GM18498 (cell line): ENCODE measurements at regions not wholly inside any gene's neighbourhood (a gene's known extent, or its start where the extent isn't known, plus 50 kb on each side); places are given as distances from the start of the nearest gene placed in this dataset.

Source experiments
- ATAC-seq: cut with Tn5 transposase; IDR thresholded peaks from one replicate; pipeline ENCODE4 v1.9.1; 2021; ENCODE audit warnings: mild to moderate bottlenecking, moderate library complexity; ENCODE audit not compliant: unreplicated experiment

DNA sequence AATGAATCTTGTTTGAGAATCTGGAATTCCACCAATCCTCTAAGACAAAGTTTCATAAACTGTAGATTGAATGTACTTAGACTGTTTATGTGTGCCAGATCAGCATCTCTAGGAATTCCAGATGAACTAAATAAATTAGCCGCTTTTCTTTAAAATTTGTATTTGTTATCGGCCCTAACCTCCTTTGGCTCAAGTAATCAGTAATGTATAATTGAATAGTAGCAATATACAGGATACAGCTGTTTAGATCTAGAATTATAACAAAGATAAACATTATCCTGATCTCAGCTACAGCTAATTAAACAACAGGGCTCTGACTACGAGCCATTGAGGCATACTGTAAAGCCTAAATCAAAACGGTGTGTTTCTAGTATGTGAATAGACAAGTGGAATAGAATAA lies 120.3 kb downstream of the CYB561 start:
- ATAC-seq = no peak

DNA sequence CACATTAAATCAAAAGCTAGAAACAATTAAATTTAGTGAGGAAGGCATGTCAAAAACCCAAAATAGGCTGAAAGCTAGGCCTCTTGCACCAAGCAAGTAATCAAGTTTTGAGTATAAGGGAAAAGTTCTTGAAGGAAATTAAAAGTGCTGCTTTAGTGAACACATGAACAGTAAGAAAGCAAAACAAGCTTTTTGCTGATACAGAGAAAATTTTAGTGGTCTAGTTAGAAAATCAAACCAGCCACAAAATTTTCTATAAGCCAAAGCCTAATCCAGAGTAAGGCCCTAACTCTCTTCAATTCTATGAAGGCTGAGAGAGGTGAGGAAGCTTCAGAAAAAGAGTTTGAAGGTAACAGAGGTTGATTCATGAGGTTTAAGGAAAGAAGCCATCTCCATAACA lies 116.2 kb downstream of the CYB561 start:
- ATAC-seq = no peak

DNA sequence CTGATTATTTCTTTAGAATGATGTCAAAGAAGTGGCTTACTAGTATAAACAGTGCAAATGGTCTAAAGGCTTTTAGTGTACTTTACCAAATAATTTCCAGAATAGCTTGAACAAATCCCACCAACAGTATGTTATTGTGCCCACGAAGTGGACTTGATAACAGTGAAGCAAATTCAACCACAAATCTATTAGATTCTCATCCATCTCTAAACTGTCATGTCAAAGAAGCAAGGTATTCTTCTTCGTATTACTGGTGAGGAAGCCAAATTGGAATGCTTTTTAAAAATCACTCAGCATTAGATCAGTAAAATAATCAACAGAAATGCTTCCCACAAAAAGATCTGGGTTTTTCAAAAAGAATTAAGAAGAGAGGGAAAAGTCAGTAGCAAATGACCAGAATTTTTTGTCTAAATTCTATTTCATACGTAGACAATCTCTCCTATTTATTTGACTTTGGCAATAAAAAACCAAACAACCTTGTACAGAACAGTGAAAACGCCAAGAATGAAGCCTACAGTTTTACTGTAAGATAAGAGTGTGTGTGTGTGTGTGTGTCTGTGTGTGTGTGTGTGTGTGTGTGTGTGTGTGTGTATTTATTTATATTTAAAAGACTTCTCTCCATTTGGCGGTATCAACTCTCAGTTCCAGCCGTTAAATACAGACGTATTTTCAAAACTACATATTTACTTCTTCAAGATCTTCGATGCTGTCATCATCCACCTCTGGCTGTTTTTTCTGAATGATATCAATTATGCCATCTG lies 114.6 kb downstream of the CYB561 start:
- ATAC-seq = no peak

DNA sequence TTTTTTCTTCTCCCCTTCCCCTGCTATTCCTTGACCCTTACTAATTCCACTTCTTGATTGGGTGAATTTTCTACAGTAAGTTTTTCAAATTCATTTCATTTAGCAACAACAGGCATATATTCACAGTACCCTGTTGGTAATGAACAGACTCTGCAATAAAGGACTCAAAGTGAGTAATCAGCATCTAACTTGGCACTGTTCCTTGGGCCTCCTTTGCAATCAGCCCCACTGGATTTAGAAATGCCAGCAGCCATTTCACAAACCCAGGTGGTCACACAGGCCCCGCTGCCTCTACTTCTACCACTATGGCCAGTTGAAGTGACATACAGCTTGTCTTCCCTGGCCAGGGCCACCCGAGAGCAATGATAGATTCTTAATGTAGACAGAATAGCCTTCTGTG lies 113.8 kb downstream of the CYB561 start:
- ATAC-seq = no peak

DNA sequence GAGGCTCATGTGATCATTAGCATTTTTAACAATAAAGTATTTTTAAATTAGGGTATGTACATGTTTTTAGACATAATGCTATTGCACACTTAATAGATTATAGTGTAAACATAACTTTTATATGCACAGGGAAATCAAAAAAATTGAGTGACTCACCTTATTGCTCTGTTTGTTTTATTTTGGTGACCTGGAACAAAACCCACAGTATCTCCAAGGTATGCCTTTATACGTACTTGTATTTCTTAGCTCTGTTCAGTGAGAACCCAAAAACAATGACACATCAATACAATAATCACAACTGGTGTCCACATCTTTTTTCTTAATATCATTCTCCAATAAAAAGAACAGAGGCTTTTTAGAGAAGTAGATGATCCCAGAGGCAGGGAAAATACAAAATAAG lies 112.2 kb downstream of the CYB561 start:
- ATAC-seq = no peak

DNA sequence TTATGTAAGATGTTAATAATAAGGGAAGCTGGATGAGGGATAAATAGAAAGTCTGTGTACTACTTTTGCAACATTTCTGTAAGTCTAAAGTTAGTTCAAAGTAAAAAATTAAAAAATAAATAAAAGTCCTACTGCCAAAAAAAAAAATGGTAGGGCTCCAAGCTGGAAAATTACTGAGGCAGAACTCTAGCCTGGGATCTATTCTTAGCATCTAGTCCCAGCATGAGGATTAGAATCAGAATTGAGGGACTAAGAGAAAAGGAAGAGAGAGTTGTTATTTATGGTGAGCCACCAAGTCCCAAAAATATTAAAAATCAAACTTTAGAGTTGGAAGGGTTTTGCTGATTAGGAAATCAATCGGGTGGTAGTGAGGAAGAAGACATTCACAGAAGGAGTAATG lies 110.3 kb downstream of the CYB561 start:
- no peak for ATAC-seq

DNA sequence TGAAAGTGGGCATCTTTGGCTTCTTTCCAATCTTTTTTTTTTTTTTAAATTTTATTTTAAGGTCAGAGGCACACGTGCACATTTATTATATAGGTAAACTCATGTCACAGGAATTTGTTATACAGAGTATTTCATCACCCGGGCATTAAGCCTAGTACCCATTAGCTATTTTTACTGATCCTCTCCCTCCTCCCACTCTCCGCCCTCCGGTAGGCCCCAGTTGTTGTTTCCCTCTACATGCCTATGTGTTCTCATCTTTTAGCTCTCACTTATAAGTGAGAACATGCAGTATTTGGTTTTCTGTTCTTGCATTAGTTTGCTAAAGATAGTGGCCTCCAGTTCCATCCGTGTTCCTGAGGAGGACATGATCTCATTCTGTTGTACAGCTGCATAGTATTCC lies 108.5 kb downstream of the CYB561 start:
- ATAC-seq = no peak

DNA sequence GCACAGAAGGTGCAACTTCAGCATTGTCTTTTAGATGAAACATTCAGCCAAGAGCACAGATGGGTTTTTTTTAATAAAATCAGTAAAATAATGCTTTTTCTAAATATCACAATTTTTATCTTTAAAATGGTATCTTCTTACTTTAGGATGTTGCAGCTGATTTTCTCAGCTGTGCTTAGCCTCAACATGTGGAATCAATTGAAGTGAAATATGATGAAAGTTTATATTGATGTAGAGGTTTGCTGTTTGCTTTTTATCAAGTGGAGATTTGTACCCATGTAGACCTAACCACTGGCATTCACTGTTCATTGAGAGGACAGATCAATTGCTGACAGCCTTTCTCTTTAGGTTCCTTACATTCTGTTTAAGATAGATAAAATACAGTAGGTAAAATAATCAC lies 107.8 kb downstream of the CYB561 start:
- no peak for ATAC-seq

DNA sequence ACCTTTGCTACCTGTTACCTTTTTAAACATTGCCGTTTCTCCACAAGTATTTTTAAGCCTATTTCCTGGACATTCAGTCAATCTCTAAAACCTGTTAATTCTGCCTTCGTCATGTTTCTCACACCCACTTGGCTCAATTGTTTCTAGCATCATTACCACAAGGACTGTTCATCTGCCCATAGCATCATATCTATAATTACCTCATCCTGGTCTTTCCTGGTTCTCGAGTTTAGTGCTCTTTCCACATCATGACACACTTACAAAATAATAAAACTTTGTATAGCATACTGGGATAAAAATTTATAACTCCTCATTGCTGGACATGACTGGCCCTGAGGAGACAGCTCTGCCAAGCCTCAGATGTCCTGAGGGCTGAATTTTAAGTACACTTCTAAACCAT lies 104.8 kb downstream of the CYB561 start:
- ATAC-seq = no peak

DNA sequence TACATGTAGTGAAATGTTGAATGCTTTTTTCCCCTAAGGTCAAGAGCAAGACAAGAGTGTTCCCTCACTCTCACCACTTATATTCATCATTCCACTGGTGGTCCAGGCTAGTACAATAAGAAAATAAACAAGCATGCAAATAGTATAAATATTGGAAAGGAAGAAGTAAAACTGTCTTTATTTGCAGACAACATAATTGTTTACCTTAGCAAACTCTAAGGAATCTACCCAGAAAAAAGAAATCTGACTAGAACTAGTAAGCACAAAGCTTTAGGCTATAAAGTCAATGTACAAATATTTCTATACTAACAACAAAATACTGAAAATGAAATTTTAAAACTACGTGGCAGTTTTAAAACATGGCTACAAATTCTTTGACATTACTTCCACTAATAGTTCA lies 101.7 kb downstream of the CYB561 start:
- ATAC-seq = no peak

DNA sequence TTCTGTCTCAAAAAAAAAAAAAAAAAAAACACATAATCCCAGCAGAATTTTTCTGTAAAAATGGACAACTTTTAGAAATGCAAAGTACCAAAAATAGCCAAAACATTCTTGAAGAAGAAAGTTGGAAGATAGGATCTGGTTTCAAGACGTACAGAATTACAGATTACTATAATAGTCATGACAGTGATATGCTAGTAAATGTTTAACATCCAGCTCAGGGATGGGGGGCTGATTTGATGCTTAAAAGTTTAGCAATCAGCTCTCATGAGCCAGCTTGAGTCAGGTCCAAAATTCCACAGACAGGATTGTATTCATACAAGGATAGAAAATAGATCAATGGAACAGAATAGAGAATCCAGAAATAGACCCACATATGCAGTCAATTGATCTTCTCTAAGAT lies 100.5 kb downstream of the CYB561 start:
- ATAC-seq = no peak

DNA sequence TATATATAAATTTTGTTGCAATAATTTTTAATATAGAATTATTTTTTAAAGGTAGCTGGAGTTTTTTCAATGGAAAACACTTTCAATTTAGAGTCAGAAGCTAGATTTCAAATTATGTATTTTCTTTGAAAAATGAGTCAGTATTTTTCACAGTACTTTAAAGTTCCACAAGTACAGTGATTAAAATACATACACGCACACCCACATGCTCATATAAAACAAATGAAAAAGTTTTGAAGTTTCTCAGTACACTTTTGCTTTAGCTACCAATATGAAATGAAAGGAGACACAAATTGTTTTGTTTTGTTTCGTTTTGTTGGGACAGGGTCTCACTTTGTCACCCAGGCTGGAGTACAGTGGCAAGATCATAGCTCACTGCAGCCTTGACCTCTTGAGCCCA lies 98.6 kb downstream of the CYB561 start:
- no peak for ATAC-seq

DNA sequence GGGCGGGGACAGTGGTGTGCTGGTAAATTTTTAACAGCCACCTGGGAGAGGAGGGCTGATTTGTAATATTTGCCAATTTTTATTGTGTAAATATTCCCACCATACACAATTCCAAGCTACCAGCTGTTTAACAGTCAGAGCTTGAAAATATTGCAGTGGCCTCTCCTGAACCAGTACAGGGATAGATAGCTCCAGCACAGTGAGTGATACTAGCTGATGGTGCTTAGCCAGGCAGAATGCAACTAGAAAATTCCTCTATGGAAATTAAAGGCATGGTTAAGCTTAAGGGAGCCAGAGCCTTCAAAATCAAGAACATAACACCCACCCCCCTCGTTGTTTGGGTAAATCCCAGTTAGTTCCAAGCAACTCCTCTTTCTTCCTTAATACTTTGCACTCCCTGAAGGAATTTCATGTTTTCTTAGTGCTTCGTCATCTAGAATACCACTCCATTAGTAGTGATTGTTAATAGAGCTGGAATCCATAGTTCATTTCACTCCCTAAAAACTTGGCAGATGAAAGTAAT lies 96.6 kb downstream of the CYB561 start:
- ATAC-seq = no peak

DNA sequence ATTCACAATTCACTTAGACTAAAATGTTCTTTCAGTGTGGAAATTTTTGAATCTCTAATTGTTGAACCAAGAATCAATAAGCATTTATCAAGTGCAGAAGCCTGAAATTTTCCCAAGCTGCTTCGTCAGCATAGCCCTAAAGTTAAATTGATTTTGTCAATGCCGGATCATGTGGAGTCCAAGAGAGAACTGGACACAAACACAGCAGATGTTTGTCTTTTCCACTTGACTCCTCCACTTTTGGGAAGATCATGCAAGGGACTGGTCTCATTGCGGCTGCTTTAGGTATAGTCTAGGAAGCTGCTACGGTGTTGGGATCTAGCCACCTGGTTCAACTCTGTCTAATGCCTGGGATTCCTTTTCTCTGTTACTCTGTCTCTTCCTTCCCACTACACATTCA lies 95.7 kb downstream of the CYB561 start:
- no peak for ATAC-seq

DNA sequence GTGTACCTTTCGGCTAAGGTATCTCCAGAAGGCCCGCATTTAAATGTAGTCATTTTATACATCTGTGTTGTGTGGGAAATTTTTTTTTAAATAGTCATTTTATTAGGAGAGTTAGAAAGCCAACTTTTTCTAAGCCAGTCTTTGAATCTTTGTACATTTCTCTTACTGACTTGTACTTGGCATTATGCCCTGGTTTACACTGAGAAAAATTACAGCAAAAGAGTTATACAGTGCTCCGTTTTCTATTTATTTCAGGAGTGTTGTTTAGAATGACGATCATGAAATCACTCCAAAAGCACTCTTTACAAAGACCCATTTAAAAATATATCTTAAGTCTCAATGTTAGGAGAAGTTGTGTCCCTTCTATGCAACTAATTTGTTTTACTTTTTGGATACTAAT lies 91.8 kb downstream of the CYB561 start:
- no peak for ATAC-seq

DNA sequence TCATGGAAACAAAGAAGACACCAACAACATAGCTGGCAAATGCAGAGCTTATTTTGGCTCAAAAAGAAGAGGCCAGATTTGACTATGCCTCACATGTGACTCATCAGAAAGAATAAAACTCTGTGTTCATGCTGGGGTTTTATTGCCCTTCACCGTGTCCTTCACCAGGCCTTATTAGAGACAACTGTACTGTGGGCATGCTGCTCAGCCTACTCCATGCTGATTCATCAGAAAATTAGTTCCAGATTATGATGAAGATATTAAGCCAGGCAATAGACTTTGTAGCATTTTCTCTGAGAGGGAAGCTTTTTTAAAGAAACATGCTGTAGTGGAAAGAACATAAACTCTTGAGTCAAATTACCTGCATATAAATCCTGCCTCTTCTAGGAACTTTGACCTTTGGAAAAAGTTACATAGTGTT lies 89.8 kb downstream of the CYB561 start:
- ATAC-seq = no peak

DNA sequence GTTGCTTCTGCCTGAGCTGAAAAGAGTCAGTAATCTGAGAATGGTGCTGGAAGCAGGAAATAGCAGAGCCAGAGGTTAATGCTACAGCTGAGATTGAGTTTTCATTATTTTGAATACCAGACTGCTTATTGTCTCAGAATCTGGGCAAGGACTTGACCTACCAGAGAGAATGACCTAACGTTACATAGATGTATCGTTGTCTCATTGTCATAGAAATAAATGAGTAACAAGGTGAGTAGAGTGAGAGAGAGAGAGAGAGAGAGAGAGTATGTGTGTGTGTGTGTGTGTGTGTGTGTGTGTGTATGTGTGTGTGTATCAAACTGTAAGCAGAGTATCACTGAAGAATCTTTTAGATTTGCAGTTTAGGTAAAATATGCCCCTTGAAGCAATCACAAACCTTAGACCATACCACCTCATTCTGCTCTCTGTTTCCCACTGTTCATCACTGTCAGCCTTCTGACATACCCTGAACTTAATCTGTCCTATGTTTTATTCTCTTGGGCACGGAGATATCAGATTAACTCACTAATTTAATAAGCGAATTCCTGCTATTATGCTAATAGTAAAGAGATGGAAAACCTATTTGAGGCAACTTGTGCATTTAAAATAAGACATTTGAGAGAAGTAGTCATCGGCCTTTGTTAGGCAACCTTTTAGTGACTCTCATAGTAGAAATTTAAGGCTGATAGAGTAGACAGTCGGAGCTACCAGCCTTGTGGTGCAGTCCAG lies 87.8 kb downstream of the CYB561 start:
- ATAC-seq = no peak

DNA sequence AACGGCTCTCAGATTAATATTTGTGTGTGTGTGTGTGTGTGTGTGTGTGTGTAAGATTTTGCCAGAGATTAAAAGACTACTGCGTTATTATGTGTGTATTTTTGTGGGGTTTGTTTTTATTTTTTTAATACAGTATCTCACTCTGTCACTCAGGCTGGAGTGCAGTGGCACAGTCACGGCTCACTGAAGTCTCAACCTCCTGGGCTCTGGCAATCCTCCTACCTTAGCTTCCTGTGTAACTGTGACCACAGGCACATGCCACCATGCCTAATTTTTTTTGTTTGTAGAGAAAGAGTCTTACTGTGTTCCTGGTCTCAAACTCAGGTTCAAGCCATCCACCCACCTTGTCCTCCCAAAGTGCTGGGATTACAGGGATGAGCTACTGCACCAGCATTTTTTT lies 87.2 kb downstream of the CYB561 start:
- no peak for ATAC-seq

DNA sequence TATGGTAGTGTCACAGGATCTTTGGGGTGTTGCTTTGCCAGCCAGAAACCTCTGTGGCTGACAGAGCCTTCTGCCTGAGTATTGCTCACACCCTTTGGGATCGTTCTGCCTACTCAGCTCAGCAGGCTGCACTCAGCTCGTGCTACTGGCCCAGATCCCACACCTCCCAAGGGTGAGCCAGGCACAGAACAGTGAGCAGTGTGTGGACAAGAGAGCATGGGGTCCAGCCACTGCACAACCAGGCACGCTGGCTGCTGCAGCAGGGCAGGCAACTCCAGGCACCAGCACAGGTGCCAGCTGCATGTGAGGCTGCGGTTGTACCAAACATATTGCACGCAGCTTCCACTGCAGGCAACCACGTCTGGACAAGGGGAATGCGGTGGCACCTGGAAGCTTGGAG lies 84.9 kb downstream of the CYB561 start:
- no peak for ATAC-seq

DNA sequence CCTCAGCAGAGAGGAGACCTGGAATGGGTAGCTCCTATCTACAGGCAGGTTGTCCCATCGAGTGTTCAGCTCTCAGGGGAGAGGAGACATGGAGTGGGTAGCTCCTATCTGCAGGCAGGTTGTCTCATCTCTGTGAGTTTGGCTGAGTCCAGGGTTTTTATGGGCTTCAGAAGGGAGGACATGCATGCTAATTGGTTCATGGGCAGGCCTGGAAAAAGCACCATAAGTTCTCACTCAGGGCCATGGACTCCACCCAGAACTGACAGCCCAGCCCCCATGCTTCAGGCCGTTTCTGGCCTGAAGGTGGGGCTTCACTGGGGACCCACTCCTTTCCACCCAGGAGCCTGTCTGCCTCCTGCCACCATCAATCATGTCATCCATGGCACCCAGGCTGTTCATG lies 84.0 kb downstream of the CYB561 start:
- ATAC-seq = no peak

DNA sequence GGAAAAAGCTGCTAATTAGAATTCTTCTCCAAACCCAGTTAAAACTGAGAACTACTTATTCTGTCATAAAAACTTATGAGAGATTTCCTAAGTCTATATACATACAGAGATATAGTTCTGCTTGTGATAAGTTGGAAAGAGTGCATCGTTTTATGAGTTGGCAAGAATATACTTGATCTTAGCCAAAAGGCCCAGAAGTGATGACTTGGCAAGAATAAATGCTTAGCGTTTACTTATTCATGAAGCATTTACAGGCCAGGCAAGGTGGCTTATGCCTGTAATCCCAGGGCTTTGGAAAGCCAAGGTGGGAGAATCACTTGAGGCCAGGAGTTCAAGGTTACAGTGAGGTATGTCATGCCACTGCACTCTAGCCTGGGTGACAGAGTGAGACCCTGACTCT lies 81.7 kb downstream of the CYB561 start:
- no peak for ATAC-seq

DNA sequence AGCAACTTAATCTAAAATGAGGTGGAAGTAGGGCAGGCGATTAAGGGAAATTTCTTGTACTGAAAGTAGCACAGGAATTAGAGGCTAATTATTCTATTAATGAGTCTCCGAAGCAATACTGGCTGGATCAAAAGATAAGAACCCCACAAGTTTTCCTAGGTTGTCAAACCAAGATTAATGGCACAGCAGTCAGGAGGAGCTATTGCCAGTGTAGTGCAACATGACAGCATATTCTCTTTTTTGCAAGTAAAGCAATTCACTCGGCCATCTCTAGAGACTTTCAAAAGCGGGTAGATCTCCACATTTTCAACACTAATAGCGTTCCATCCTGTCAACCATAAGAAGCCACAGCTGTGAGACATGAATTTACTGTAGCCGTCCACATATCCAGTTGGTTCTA lies 81.2 kb downstream of the CYB561 start:
- no peak for ATAC-seq
